ENCODE measurements at regions not wholly inside any gene's neighbourhood (a gene's known extent, or its start where the extent isn't known, plus 50 kb on each side); places are given as distances from the start of the nearest gene placed in this dataset.

GRCh38 chr2:64222351-64222750 lies 78.1 kb upstream of the PELI1 start:
- DNase-seq, result no peak

- no peak for DNase-seq
Measured at GRCh38 chr2:64223055-64223454, 78.8 kb upstream of the PELI1 start.

- DNase-seq, result no peak
Measured at GRCh38 chr2:64225491-64225890, 81.3 kb upstream of the PELI1 start.

- DNase-seq, result no peak
Measured at GRCh38 chr2:64226611-64227010, 82.4 kb upstream of the PELI1 start.

- DNase-seq, result no peak
Measured at GRCh38 chr2:64227603-64228125, 83.4 kb upstream of the PELI1 start.

GRCh38 chr2:64228126-64228678 lies 84.0 kb upstream of the PELI1 start:
- DNase-seq, result peak; percentile 71 to 79

GRCh38 chr2:64228918-64229317 lies 84.7 kb upstream of the PELI1 start:
- no peak for DNase-seq

- DNase-seq, result no peak
Measured at GRCh38 chr2:64230540-64230939, 86.3 kb upstream of the PELI1 start.

GRCh38 chr2:64232266-64232665 lies 88.0 kb upstream of the PELI1 start:
- no peak for DNase-seq

- no peak for DNase-seq
Measured at GRCh38 chr2:64233376-64233922, 89.2 kb upstream of the PELI1 start.

- no peak for DNase-seq
Measured at GRCh38 chr2:64234150-64234549, 89.9 kb upstream of the PELI1 start.

- no peak for DNase-seq
Measured at GRCh38 chr2:64234785-64235184, 90.6 kb upstream of the PELI1 start.

- no peak for DNase-seq
Measured at GRCh38 chr2:64237266-64237665, 93.0 kb upstream of the PELI1 start.

- DNase-seq, result no peak
Measured at GRCh38 chr2:64238799-64239198, 94.6 kb upstream of the PELI1 start.

- DNase-seq, result no peak
Measured at GRCh38 chr2:64243081-64244036, 99.1 kb upstream of the PELI1 start.

GRCh38 chr2:64244037-64244416 lies 99.8 kb upstream of the PELI1 start:
- no peak for DNase-seq

- no peak for DNase-seq
Measured at GRCh38 chr2:64245631-64246030, 101.4 kb upstream of the PELI1 start.

GRCh38 chr2:64246962-64247361 lies 102.7 kb upstream of the PELI1 start:
- no peak for DNase-seq

GRCh38 chr2:64249426-64249825 lies 105.2 kb upstream of the PELI1 start:
- DNase-seq, result no peak

GRCh38 chr2:64250063-64250462 lies 105.8 kb upstream of the PELI1 start:
- no peak for DNase-seq

GRCh38 chr2:64250751-64251423 lies 106.7 kb upstream of the PELI1 start:
- DNase-seq, result no peak

GRCh38 chr2:64251497-64252250 lies 107.5 kb upstream of the PELI1 start:
- no peak for DNase-seq

All from activated CD4-positive, alpha-beta T cell treated with anti-CD3 and anti-CD28 coated beads, Interleukin-2, amount 50 U/mL, for 48 hours (primary cell).